GM19395 (cell line): ENCODE measurements at regions not wholly inside any gene's neighbourhood (a gene's known extent, or its start where the extent isn't known, plus 50 kb on each side); places are given as distances from the start of the nearest gene placed in this dataset.
"Not testable (repeated sequence)": the region's sequence is repeated elsewhere in the genome, so short reads cannot be mapped to it uniquely, and the experiment has no call there.

Experiments
- ATAC-seq: cut with Tn5 transposase; IDR thresholded peaks from one replicate; pipeline ENCODE4 v1.9.1; 2021; ENCODE audit warnings: mild to moderate bottlenecking, moderate library complexity; ENCODE audit not compliant: unreplicated experiment

DNA sequence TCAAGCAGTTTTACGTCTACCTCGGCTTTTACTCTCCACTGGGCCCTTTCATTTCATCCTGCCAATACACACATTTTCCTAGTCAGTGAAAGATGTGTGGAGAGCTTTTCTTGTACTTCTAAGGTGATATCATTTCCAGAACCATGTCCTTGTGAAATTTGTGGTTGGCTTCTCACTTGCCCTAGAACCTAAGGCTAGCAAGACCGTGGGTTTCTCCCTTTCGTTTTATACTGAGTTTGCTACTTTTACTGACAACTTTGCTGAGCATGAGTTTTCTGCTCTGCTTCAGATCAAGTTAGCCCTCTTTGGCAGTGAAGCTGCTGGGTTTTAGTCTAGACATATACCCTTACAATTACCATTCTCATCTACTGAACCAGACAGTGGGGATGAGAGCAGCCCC lies 95.7 kb upstream of the FRMPD4 start:
- ATAC-seq: no peak

DNA sequence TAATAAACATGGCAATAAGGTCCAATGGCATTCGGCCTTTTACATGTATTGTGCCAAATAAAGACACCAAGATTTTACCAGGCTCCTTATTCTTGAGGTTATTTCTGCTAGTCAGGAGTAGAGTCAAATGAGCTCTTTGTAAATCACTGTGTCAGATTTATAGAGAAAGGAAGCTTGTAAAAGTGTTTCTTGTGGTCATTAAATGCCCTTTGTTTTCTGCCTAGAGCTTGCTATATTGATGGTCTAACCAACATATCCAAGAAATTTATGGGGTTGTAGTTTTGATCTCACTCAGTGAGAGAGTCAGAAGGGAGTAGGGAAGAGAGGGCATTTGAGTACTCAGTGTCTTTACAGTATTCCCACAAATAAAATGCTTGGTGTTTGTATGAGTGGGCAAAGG lies 86.2 kb upstream of the FRMPD4 start:
- no peak for ATAC-seq

DNA sequence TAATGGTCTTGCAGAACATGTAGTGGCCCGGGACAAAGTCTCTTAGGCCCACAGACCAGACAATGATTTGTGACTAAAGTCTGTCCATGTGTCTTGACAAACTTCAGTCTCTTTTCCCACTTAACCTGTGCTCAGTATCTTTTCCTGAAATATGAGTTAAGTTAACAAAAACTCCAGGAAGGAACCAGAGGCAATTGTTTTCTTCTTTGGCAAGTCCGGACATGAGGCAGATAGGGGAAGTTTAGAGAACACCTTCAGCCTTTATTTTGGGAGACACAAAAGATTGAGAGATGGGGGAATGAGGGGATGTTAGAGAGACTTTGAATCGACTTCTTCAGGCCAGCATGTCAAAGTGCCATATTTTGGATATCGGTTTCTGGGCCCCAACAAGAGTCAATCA lies 80.2 kb upstream of the FRMPD4 start:
- ATAC-seq: no peak

DNA sequence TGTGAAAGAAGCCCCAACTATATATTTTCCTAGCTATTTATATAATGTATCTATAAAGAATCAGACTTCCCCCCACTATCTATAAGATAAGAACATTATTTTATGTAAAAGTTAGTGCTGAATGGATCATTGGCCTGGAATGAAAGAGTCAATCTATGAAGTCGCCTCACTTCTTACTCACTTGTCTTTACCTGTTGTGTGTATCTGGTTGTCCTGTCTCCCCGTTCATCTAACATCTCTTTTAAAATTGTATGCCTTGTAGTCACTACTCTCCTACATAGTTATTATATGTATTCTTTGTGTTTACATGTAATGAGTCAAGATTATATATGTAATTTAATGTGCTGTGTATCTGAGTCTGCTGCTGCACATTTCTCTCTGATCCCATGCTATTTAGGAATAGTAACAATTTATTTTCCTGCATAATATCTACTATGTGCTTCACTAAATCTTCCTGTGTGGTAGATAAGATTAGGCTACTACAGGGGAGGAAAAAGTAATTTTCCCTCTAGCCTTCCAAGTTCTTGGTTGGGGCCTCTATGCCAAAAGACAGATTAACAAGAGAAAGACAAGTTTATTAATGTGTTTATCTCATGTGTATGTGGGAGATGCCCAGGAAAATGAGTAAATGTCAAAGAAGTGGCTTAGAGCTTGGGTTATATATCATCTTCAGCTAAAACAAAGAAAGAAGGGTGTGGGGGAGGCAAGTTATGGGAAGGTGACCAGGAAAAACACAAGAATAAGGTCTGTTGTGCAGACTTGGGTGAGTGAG lies 77.6 kb upstream of the FRMPD4 start:
- no peak for ATAC-seq

DNA sequence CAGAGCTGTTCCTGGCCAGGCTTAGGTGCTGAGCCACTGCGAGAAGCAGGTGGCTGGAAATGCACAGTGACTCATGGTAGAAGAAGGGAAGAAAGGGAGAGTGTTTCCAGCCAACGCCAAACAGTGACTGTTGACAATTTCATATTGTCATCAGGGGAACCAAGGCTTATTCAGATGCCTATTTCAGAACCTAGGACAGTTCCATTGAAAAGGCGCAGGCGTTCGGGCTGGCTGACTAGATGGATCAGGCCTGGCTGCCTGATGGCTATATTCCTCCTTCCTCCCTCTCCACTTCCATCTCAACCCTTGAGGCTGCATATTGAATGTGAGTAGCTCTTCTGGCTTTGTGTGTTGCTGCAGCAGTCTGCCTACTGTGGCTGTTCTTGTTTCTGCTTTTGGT lies 73.0 kb upstream of the FRMPD4 start:
- no peak for ATAC-seq

DNA sequence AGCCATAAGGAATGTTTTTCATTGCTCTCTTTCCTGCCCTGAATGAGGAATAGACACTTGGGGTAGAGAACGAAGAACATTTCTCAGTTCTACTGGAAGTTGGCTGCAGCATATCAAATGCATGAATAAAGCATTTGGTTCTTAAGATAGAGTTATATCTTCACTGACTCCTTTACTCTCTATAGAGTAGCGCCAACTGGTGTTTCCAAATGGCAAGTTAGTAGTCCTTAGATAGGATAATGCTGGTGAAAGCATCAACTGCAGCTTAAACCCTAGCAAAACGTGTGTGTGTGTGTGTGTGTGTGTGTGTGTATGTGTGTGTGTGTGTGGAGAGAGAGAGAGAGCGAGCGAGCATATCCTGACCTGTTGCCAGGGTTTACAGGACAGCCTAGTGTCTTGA lies 62.2 kb upstream of the FRMPD4 start:
- ATAC-seq: no peak

DNA sequence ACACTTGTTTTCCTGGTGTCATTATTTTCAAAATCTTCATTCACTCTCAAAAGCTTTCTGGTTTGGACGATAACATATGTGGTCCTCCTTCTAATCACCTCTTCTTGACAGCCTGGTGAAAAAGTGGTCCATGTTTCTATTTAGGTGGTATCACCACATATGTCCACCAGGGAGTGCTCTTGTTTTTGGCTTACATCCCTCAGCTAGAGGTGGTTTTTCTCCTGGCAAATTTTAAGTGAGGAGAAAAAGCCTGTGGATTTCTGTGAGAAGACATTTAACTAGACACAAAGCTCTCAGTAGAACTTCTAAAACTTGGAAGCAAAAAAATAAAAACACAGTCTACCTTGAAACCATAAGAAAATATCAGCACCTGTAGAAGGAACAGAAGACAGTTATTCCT lies 58.0 kb upstream of the FRMPD4 start:
- ATAC-seq: no peak

DNA sequence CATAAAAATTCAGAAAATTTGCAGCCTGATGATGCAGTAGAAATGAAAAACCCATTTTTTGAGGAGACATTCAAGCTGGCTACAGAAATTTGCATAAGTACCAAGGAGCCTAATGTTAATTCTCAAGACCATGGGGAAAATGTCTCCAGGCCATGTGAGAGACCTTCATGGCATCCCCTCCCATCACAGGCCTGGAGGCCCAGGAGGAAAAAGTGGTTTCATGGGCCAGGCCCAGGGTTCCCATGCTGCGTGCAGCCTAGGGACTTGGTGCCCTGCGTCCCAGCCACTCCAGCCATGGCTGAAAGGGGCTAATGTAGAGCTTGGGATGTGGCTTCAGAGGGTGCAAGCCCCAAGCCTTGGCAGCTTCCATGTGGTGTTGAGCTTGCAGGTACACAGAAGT lies 55.3 kb upstream of the FRMPD4 start:
- not testable (repeated sequence) for ATAC-seq
